Memory B cell (primary cell): ENCODE measurements at regions not wholly inside any gene's neighbourhood (a gene's known extent, or its start where the extent isn't known, plus 50 kb on each side); places are given as distances from the start of the nearest gene placed in this dataset.

ENCODE experiments used
- ATAC-seq: fragments of 150-1000 bp; cut with Tn5 transposase; 2 replicates; pipeline ENCODE4 v1.10.0; 2021; ENCODE audit warnings: low read depth, mild to moderate bottlenecking, moderate library complexity
- DNase-seq, 2 donors: peaks; one replicate each; pipeline ENCODE4 v3.0.0; 2022; ENCODE audit warnings: low spot score in 2 of 2
- H3K27ac Mint-ChIP-seq: one replicate; pipeline ENCODE4 v1.8.0; 2022; ENCODE audit warnings: mild to moderate bottlenecking, moderate library complexity, mixed read lengths
- H3K27me3 Mint-ChIP-seq: one replicate; pipeline ENCODE4 v1.8.0; 2022; ENCODE audit warnings: mixed read lengths
- H3K36me3 Mint-ChIP-seq: one replicate; pipeline ENCODE4 v1.8.0; 2022; ENCODE audit warnings: mild to moderate bottlenecking, mixed read lengths
- H3K4me1 Mint-ChIP-seq: one replicate; pipeline ENCODE4 v1.8.0; 2022; ENCODE audit warnings: mixed read lengths
- H3K4me3 Mint-ChIP-seq: one replicate; pipeline ENCODE4 v1.8.0; 2022; ENCODE audit warnings: mild to moderate bottlenecking, moderate library complexity, mixed read lengths
- H3K9me3 Mint-ChIP-seq: one replicate; pipeline ENCODE4 v1.8.0; 2022; ENCODE audit warnings: mixed read lengths

DNA sequence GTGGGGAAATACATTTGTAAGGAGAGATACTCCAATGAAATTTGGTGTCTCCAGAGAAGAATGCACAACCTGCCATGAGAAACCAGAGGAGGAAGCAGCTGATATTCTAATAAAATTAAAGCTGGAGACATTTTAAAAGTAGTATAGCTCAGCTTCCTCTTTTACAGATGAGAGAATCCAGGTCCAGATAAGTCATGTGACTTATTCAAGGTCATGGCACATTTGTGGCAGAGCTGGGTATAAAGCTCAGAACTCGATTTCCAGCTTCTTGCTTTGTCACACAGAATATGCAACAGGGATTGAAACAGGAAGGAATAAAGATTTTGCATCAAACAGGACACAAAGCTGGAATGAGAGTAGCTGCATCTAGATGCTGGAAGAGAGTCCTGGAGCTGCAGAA lies 174.8 kb downstream of the EMP1 start:
- DNase-seq (no peak), ATAC-seq (peak; percentile 53)
- Mint-ChIP-seq H3K9me3 (no peaks in the 10 kb centered on the region), H3K36me3 (no peaks in the 10 kb centered on the region), H3K4me1 (peaks cover 6% of the 10 kb centered on the region), H3K27me3 (no peaks in the 10 kb centered on the region), H3K27ac (no peak overlapping the region), H3K4me3 (no peak overlapping the region)

DNA sequence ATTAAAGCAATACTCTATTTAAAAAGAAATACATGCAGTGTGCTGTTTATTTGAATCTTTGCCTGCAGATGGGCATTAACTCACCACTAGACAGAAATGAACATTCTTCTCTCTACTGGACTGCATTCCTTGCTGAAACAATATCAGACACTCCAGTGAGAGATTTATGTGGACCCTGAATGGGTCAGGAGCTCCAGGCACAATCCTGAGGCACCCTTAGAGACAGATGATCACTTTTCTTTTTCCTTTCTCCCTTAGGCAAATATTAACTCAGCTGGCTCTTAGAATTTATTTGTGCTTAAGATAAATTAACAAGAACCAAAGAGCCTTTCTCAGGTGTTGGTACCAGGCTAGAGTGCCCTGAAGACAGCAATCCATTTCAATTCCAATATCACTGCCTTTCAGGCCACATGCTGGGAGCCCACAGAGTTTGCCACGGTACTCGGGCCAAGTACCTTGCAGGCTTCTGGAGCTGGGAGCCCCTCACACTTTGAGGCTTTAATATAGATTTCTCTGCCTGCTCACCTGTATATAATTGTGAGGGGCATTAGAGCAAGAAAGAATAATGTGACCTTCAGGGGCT lies 173.0 kb downstream of the EMP1 start:
- Mint-ChIP-seq H3K9me3 (no peaks in the 10 kb centered on the region), H3K36me3 (no peaks in the 10 kb centered on the region), H3K4me3 (no peak overlapping the region), H3K4me1 (peaks cover 6% of the 10 kb centered on the region), H3K27me3 (no peaks in the 10 kb centered on the region), H3K27ac (no peak overlapping the region)
- ATAC-seq (no peak), DNase-seq (no peak)

DNA sequence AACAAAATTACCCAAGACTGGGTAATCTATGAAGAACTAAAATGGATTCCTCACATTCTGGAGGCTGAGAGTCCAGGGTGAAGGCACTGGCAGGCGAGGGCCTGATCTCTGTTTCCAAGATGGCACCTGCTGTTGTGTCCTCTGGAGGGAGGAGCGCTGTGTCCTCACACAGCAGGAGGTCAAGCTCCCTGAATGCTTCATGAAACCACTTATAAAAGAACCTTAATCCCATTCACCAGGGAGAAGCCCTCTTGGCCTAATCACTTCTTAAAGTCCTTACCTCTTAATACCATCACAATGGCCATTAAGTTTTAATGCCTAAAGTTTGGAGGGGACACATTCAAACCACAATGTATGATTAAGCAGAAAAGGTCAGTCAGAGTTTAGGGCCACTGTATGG lies 172.4 kb downstream of the EMP1 start:
- Mint-ChIP-seq H3K27me3 (no peaks in the 10 kb centered on the region), H3K4me1 (peaks cover 6% of the 10 kb centered on the region), H3K27ac (no peak overlapping the region), H3K9me3 (no peaks in the 10 kb centered on the region), H3K4me3 (no peak overlapping the region), H3K36me3 (no peaks in the 10 kb centered on the region)
- ATAC-seq, result no peak
- no peak for DNase-seq

DNA sequence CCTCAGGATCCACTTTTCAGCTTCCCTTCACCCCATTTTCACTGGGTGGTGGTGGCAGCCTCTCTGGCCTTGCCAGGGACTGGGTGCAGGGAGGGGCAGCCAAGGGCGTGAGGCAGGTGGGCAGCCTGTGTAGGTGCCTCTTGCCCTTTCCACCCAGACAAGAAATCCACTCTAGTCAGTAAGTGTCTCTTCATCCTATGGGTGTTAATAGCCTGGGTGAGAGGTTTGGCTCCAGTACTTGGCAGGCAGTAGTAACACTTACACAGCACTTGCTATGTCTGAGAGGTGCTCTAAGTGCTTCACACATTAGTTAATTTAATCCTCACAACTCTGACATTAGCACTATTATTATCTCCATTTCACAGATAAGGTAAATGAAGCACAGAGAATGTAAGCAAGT lies 171.9 kb downstream of the EMP1 start:
- no peak overlapping the region for H3K4me3 Mint-ChIP-seq
- ATAC-seq (no peak), DNase-seq (no peak)
- peaks cover 6% of the 10 kb centered on the region for H3K4me1 Mint-ChIP-seq
- no peaks in the 10 kb centered on the region for H3K36me3 Mint-ChIP-seq
- H3K9me3 Mint-ChIP-seq, result no peaks in the 10 kb centered on the region
- no peaks in the 10 kb centered on the region for H3K27me3 Mint-ChIP-seq
- no peak overlapping the region for H3K27ac Mint-ChIP-seq

DNA sequence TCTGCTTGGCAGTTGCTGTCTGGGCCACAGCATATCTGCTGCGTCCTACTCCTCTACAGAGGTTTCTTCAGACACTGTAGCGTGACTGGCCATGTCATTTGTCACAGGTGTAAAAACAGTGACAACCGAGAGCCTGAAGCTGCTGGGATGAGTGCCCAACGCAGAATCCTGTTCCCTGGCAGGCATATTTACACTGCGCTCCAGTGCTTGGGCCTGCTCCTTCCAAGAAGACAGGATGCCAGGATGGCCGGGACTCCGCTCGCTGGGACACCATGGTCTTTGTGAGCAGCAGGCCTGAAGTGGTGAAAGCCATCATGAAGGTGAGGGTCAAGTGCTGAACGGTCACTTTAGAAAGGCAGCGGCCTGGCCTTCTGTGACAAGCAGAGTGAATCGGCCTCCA lies 171.4 kb downstream of the EMP1 start:
- H3K27me3 Mint-ChIP-seq, result no peaks in the 10 kb centered on the region
- no peaks in the 10 kb centered on the region for H3K36me3 Mint-ChIP-seq
- no peak overlapping the region for H3K27ac Mint-ChIP-seq
- ATAC-seq (no peak), DNase-seq (no peak)
- H3K4me3 Mint-ChIP-seq, result no peak overlapping the region
- H3K9me3 Mint-ChIP-seq, result no peaks in the 10 kb centered on the region
- peaks cover 6% of the 10 kb centered on the region for H3K4me1 Mint-ChIP-seq

DNA sequence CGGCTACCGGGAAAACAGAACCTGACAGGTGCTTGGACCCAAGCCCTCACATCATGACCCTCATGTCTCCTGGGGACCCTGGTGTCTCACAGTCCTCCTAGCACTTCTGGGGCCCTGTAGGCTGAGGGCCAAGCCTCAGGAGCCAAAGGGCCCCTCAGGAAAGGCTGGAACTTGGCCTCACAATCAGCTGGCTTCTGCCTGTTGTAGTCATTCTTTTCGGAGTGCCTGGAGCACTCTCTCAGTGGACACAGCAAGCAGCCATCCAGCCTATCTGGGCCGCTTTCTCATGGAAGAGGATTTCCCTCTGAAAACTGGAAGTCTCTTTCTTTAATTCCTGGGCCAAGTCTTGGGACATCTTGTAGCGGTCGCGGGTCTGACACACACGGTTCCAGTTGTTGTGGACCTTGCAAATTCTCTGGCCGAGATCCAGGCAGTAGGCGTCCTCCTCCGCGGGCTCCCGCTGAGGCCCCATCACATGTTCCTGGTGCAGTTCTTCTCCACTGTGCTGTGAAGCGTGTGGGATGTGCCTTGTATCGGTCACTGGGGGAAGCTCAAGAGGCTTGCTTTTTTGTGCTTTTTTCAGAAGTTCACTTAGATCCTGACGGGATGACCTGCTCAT lies 169.3 kb downstream of the EMP1 start:
- Mint-ChIP-seq H3K27me3 (no peaks in the 10 kb centered on the region), H3K4me1 (peaks cover 5% of the 10 kb centered on the region), H3K27ac (no peak overlapping the region), H3K36me3 (no peaks in the 10 kb centered on the region), H3K4me3 (no peak overlapping the region), H3K9me3 (no peaks in the 10 kb centered on the region)
- no peak for DNase-seq
- no peak for ATAC-seq

DNA sequence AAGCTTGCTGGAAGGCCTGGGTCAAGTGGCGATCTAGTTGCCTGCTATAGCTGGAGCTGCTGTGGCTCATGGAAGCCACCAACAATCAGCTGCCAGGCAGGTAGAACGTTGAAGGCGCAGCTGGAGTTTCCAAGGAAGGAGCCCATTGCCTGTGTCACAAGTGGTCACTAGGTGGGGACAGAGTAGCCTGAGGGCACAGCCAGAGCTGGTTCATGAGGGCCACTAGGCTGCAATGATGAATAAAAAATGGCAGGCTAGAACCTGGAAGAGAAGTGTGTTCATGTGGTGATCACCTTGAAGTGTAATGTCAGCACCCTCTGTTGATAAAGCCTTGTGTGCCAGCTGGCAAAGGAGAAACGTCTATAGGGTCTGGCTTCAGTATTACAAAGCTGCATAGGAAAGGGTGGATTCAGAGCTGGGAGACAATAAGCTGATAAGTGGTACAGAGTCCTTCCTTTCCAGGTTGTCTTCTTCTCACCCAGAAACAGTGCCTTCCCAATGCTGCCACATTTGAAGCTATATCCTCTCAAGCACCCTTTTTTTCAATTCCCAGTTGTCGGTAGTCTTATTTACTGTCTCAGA lies 165.8 kb downstream of the EMP1 start:
- Mint-ChIP-seq H3K27ac (no peak overlapping the region), H3K9me3 (no peaks in the 10 kb centered on the region), H3K4me1 (peaks cover 5% of the 10 kb centered on the region), H3K4me3 (no peak overlapping the region), H3K27me3 (no peaks in the 10 kb centered on the region), H3K36me3 (no peaks in the 10 kb centered on the region)
- peak; percentile 59 to 65 for DNase-seq
- peak; percentile 95 for ATAC-seq

DNA sequence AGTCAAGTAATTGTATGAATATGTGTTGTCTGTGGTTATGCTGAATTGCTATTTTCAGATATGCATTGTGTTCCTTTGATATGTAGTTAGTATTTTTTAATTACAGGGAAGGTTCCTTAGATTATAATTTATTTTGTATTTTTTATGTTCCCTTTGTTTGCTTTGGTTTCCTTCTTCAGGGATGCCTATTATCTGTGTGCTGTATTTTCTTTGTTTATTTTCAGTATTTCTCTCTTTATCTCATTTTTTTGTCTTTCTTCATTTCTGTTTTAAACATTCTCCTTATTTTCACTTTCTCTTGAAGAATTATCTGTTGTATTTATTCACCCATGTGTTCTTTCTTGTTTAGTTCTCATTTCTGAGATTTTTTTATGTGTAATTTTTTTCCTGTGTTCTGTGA lies 163.1 kb downstream of the EMP1 start:
- Mint-ChIP-seq H3K9me3 (no peaks in the 10 kb centered on the region), H3K36me3 (no peaks in the 10 kb centered on the region), H3K4me1 (peaks cover 5% of the 10 kb centered on the region), H3K4me3 (no peak overlapping the region), H3K27me3 (peaks cover 4% of the 10 kb centered on the region), H3K27ac (no peak overlapping the region)
- DNase-seq, result no peak
- ATAC-seq, result no peak

DNA sequence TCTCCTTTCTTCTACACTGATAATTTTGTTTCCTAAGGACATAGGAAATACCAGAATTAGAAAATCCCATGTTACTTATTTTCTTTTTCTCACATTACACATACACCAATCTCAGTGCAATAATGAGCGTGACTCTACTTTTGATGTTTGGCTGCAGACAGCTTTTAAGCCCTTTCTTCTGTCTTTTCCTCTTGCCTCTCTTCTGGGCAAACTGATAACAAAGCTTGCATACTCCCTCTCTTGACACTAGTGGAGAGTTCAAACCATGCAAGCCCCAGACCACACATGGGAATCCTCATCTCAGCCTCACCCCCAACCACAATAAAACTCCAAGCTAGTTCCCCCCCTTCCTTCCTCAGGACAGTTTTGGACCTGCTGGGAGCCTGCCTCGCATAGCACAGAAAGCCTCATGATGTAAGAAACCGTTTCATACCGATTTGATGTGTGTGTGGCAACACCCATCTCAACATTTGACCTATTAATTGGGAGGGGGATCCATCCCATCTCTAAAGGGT lies 161.9 kb downstream of the EMP1 start:
- Mint-ChIP-seq H3K9me3 (no peaks in the 10 kb centered on the region), H3K4me1 (peaks cover 5% of the 10 kb centered on the region), H3K27ac (no peak overlapping the region), H3K4me3 (no peak overlapping the region), H3K36me3 (no peaks in the 10 kb centered on the region), H3K27me3 (peaks cover 4% of the 10 kb centered on the region)
- ATAC-seq (no peak), DNase-seq (no peak)

DNA sequence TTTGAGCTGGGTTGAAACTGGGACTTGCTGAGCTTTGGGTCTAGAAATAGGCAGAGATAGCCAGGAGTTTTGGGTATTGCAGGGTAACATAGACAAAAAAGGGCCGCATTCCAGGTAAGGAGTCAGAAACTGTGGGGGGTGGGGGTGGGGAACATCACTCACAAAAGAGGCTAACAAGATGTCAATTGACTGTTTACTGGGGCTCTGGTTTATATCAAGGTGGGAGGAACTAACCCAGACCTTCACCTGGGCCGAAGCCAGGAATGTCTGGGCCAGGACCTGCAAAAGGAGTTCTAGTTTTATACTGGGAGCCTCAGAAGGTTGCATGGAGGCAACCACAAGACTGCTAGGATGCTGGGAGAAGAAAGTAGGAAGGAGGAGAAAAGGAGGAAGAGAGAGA lies 154.4 kb downstream of the EMP1 start:
- Mint-ChIP-seq H3K4me1 (no peaks in the 10 kb centered on the region), H3K4me3 (no peak overlapping the region), H3K36me3 (no peaks in the 10 kb centered on the region), H3K9me3 (no peaks in the 10 kb centered on the region), H3K27ac (no peak overlapping the region), H3K27me3 (peaks cover 10% of the 10 kb centered on the region)
- ATAC-seq, result no peak
- DNase-seq, result no peak

DNA sequence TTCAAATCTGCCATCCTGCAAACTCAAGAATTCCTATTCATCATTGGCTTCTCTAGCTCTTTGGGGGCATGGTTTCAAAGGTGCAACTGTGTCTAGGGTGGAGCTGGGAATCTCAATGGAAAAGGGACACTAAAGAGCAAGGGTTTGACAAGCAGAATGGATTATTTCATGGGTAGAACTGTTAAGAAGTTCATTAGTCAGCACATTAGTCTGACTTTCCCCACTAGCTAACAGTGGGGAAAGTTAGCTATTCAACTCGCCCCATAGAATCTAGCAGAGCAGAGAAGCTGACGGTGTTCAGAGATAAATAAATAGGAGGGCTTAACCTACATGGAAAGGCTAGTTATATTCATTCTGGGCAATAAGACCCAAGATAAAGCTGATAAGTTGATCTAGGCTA lies 153.9 kb downstream of the EMP1 start:
- DNase-seq (no peak), ATAC-seq (no peak)
- Mint-ChIP-seq H3K4me1 (no peaks in the 10 kb centered on the region), H3K9me3 (no peaks in the 10 kb centered on the region), H3K36me3 (no peaks in the 10 kb centered on the region), H3K27ac (no peak overlapping the region), H3K27me3 (peaks cover 6% of the 10 kb centered on the region), H3K4me3 (no peak overlapping the region)

DNA sequence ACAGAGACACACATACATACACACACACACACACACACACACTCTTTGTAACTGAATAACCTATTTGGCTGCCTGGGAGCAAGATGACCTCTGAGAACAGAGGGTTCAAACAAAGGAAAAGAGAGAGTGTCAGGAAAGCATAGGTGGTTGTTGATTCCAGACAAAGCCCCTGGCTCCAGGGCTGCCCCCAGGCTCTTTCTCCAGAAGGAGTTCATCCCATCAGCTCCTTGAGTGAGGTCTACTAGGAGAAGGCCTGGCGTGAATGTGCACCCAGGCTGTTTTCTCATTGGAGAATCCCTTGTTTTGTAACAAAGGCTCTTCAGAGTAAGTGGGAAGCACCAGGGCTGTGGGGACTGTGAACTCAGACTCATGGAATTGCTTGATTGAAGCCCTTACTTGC lies 151.9 kb downstream of the EMP1 start:
- peaks cover 8% of the 10 kb centered on the region for H3K27me3 Mint-ChIP-seq
- no peaks in the 10 kb centered on the region for H3K36me3 Mint-ChIP-seq
- H3K9me3 Mint-ChIP-seq, result no peaks in the 10 kb centered on the region
- no peaks in the 10 kb centered on the region for H3K4me1 Mint-ChIP-seq
- H3K27ac Mint-ChIP-seq, result no peak overlapping the region
- DNase-seq (no peak), ATAC-seq (no peak)
- H3K4me3 Mint-ChIP-seq, result no peak overlapping the region

DNA sequence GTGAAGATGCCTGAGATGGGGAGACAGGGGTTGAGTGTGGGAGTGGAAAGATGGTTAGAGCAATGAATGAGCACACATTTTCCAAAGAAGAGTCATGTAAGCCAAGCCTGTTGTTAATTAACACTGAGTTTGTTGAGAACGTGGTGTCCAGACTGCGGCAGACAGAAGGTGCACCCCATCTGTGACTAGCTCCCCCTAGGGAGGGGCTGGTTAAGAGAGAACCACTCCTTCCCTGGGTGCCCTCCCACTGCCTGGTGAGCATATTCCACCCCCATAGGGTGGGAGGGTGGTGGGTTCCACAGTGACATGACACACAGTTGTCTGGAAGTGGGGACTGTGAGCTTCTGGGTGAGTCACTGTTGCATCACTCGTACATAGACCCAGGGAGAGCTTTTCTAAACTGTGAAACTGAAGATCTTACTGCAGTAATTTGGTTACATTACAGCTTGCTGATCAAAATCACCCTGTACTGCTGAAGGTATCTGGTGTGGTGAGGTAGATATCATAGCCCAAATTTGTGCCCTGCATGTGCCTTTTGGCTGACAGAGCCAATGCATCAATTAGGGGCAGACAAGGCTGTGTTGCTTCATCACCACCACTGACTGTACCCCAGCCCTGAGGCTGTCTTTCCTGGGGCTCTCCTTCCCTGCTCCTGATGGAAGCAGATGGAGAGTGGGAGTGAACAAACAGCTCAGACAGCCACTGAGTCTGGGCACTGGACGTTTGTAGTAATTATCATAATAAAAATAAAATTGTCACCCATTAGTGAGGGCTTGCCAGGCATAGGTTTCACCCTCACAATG lies 150.9 kb downstream of the EMP1 start:
- Mint-ChIP-seq H3K27ac (no peak overlapping the region), H3K36me3 (no peaks in the 10 kb centered on the region), H3K9me3 (no peaks in the 10 kb centered on the region), H3K4me1 (no peaks in the 10 kb centered on the region), H3K4me3 (no peak overlapping the region), H3K27me3 (peaks cover 12% of the 10 kb centered on the region)
- ATAC-seq, result no peak
- DNase-seq, result no peak

DNA sequence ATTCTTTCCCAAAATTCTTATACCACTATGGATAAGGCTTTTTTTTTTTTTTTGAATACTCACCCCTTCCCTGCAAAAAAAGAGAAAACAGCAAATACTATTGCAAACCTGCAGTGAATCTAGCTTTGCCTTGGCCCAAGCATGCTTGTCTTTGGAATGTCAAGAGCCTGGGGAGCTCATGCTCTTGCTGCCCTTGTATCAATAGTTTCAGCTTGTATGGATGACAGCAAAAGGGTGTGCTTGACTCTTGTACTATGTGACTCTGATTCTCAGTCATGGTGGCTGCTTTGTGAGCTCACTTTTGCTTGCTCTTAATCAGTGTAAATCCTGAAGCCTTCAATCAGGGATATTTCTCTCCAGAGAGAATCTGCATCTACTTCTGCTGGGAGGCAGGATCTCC lies 149.2 kb downstream of the EMP1 start:
- peaks cover 16% of the 10 kb centered on the region for H3K27me3 Mint-ChIP-seq

More for the DNA sequence above, 149.2 kb downstream of the EMP1 start:
- H3K27ac Mint-ChIP-seq, result no peak overlapping the region
- H3K9me3 Mint-ChIP-seq, result peaks cover 4% of the 10 kb centered on the region
- ATAC-seq, result no peak
- H3K36me3 Mint-ChIP-seq, result no peaks in the 10 kb centered on the region
- no peaks in the 10 kb centered on the region for H3K4me1 Mint-ChIP-seq
- H3K4me3 Mint-ChIP-seq, result no peak overlapping the region
- no peak for DNase-seq
